ENCODE measurements at regions not wholly inside any gene's neighbourhood (a gene's known extent, or its start where the extent isn't known, plus 50 kb on each side); places are given as distances from the start of the nearest gene placed in this dataset.

DNA sequence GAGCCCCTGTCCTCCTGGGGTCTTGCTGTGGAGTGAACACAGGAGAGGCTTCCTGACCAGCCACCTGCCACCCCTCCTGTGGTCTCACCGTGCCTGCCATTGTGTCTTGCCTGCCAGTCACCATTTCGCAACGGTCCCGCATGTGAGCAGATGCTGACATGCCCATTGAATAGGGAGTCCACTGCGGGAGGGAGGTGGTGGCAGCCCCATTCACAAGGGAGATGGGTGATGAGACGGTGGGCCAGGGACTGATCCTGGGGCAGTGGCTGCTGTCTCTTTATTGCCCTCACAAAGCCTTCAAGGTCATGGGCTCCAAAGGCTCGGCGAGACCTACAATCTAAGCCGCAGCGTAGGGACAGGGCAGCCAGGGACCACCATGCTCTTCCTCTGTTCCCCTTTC lies 76.0 kb upstream of the NPTX2 start:
- Histone ChIP-seq H3K9me3 (ENCODE audit: insufficient read depth, low read depth, low read length) (no peaks in the 10 kb centered on the region), H2AFZ (ENCODE audit: low read length) (no peak overlapping the region), H3K4me2 (ENCODE audit: low read depth, low read length, poor library complexity, severe bottlenecking) (no peak overlapping the region), H3K79me2 (ENCODE audit: insufficient read depth, low read length) (no peaks in the 10 kb centered on the region), H4K20me1 (ENCODE audit: insufficient read depth, low read length, poor library complexity, severe bottlenecking) (no peaks in the 10 kb centered on the region), H3K4me1 (ENCODE audit: insufficient read depth, low read length, poor library complexity, severe bottlenecking) (no peaks in the 10 kb centered on the region), H3K4me3 (ENCODE audit: low read length, poor library complexity, severe bottlenecking) (no peak overlapping the region), H3K27me3 (ENCODE audit: insufficient read depth, low read length, poor library complexity, severe bottlenecking) (no peaks in the 10 kb centered on the region), H3K9me2 (replicated peaks; ENCODE audit: low read depth, low read length) (no peaks in the 10 kb centered on the region), H3F3A (ENCODE audit: low read depth) (no peaks in the 10 kb centered on the region), H3K36me3 (ENCODE audit: insufficient read depth, low read length) (no peaks in the 10 kb centered on the region), H3K9ac (ENCODE audit: low read depth, low read length, poor library complexity, severe bottlenecking) (no peak overlapping the region)
- TF ChIP-seq, protein P1, sequence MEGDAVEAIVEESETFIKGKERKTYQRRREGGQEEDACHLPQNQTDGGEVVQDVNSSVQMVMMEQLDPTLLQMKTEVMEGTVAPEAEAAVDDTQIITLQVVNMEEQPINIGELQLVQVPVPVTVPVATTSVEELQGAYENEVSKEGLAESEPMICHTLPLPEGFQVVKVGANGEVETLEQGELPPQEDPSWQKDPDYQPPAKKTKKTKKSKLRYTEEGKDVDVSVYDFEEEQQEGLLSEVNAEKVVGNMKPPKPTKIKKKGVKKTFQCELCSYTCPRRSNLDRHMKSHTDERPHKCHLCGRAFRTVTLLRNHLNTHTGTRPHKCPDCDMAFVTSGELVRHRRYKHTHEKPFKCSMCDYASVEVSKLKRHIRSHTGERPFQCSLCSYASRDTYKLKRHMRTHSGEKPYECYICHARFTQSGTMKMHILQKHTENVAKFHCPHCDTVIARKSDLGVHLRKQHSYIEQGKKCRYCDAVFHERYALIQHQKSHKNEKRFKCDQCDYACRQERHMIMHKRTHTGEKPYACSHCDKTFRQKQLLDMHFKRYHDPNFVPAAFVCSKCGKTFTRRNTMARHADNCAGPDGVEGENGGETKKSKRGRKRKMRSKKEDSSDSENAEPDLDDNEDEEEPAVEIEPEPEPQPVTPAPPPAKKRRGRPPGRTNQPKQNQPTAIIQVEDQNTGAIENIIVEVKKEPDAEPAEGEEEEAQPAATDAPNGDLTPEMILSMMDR (conservative IDR thresholded peaks at IDR 0.05; ENCODE audit: low read length), result no peak
- no peak for TF ChIP-seq EZH2phosphoT487 (IDR thresholded peaks at IDR 0.05; ENCODE audit: borderline replicate concordance)

GRCh38 chr7:98539865-98540264 lies 77.2 kb upstream of the NPTX2 start:
- Histone ChIP-seq H3K9me2 (replicated peaks; ENCODE audit: low read depth, low read length) (no peaks in the 10 kb centered on the region), H3K27me3 (ENCODE audit: insufficient read depth, low read length, poor library complexity, severe bottlenecking) (no peaks in the 10 kb centered on the region), H3K4me3 (ENCODE audit: low read length, poor library complexity, severe bottlenecking) (no peak overlapping the region), H3K9me3 (ENCODE audit: insufficient read depth, low read depth, low read length) (no peaks in the 10 kb centered on the region), H3K4me1 (ENCODE audit: insufficient read depth, low read length, poor library complexity, severe bottlenecking) (no peaks in the 10 kb centered on the region), H3K9ac (ENCODE audit: low read depth, low read length, poor library complexity, severe bottlenecking) (no peak overlapping the region), H3K4me2 (ENCODE audit: low read depth, low read length, poor library complexity, severe bottlenecking) (no peak overlapping the region), H3F3A (ENCODE audit: low read depth) (no peaks in the 10 kb centered on the region), H3K79me2 (ENCODE audit: insufficient read depth, low read length) (no peaks in the 10 kb centered on the region), H4K20me1 (ENCODE audit: insufficient read depth, low read length, poor library complexity, severe bottlenecking) (no peaks in the 10 kb centered on the region), H3K36me3 (ENCODE audit: insufficient read depth, low read length) (no peaks in the 10 kb centered on the region), H2AFZ (ENCODE audit: low read length) (no peak overlapping the region)
- no peak for TF ChIP-seq EZH2phosphoT487 (IDR thresholded peaks at IDR 0.05; ENCODE audit: borderline replicate concordance)
- TF ChIP-seq, protein P1 (conservative IDR thresholded peaks at IDR 0.05; ENCODE audit: low read length), result no peak

DNA sequence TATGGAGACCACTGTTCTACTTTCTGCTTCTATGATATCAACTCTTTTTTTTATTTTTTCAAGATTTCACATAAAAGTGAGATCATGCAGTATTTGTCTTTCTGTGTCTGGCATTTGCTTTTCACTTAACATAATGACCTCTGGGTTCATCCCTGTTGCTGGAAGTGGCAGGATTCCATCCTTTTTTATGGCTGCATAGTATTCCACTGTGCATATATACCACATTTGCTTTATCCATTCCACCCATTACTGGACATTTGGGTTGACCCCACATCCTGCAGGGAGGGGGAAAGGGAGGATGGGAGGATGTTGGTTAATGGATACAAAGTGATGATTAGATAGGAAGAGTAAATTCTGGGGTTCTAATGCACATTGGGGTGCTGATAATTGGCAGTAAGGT lies 80.3 kb upstream of the NPTX2 start:
- H3F3A ChIP-seq (ENCODE audit: low read depth), result no peaks in the 10 kb centered on the region
- H2AFZ ChIP-seq (ENCODE audit: low read length), result no peak overlapping the region
- H3K9me2 ChIP-seq (replicated peaks; ENCODE audit: low read depth, low read length), result no peaks in the 10 kb centered on the region
- H3K9me3 ChIP-seq (ENCODE audit: insufficient read depth, low read depth, low read length), result no peaks in the 10 kb centered on the region
- H3K4me1 ChIP-seq (ENCODE audit: insufficient read depth, low read length, poor library complexity, severe bottlenecking), result no peaks in the 10 kb centered on the region
- no peak for TF ChIP-seq EZH2phosphoT487 (IDR thresholded peaks at IDR 0.05; ENCODE audit: borderline replicate concordance)
- TF ChIP-seq, protein P1 (conservative IDR thresholded peaks at IDR 0.05; ENCODE audit: low read length), result no peak
- no peaks in the 10 kb centered on the region for H4K20me1 ChIP-seq (ENCODE audit: insufficient read depth, low read length, poor library complexity, severe bottlenecking)
- no peaks in the 10 kb centered on the region for H3K27me3 ChIP-seq (ENCODE audit: insufficient read depth, low read length, poor library complexity, severe bottlenecking)
- no peaks in the 10 kb centered on the region for H3K36me3 ChIP-seq (ENCODE audit: insufficient read depth, low read length)
- no peak overlapping the region for H3K4me2 ChIP-seq (ENCODE audit: low read depth, low read length, poor library complexity, severe bottlenecking)
- no peak overlapping the region for H3K9ac ChIP-seq (ENCODE audit: low read depth, low read length, poor library complexity, severe bottlenecking)
- H3K79me2 ChIP-seq (ENCODE audit: insufficient read depth, low read length), result no peaks in the 10 kb centered on the region
- no peak overlapping the region for H3K4me3 ChIP-seq (ENCODE audit: low read length, poor library complexity, severe bottlenecking)

Measured in Loucy (cell line).